Activated CD8-positive, alpha-beta memory T cell treated with anti-CD3 and anti-CD28 coated beads, Interleukin-2, amount 50 U/mL, for 1 hour (primary cell): ENCODE measurements at regions not wholly inside any gene's neighbourhood (a gene's known extent, or its start where the extent isn't known, plus 50 kb on each side); places are given as distances from the start of the nearest gene placed in this dataset.

Experiments
- DNase-seq: peaks from one replicate; pipeline ENCODE4 v3.0.0-alpha.2; 2020; ENCODE audit errors: extremely low read depth

GRCh38 chr9:31612336-31613030 is 772.0 kb upstream of the ACO1 start:
- no peak for DNase-seq

- no peak for DNase-seq
These were observed 768.5 kb upstream of the ACO1 start for GRCh38 chr9:31615966-31616365.

- no peak for DNase-seq
These were observed 760.9 kb upstream of the ACO1 start for GRCh38 chr9:31623511-31623910.

- DNase-seq: no peak
These were observed 755.2 kb upstream of the ACO1 start for GRCh38 chr9:31629292-31629691.

- no peak for DNase-seq
These were observed 747.2 kb upstream of the ACO1 start for GRCh38 chr9:31637265-31637664.

- no peak for DNase-seq
These were observed 746.6 kb upstream of the ACO1 start for GRCh38 chr9:31637861-31638260.

- DNase-seq: no peak
These were observed 745.0 kb upstream of the ACO1 start for GRCh38 chr9:31639451-31639850.

- no peak for DNase-seq
These were observed 715.1 kb upstream of the ACO1 start for GRCh38 chr9:31669311-31669710.

GRCh38 chr9:31671011-31671410 is 713.4 kb upstream of the ACO1 start:
- no peak for DNase-seq

- no peak for DNase-seq
These were observed 710.2 kb upstream of the ACO1 start for GRCh38 chr9:31674264-31674663.

GRCh38 chr9:31677415-31677814 is 707.0 kb upstream of the ACO1 start:
- no peak for DNase-seq

GRCh38 chr9:31677877-31678276 is 706.6 kb upstream of the ACO1 start:
- DNase-seq: no peak

- DNase-seq: no peak
These were observed 701.3 kb upstream of the ACO1 start for GRCh38 chr9:31683116-31683515.

GRCh38 chr9:31697956-31698355 is 686.5 kb upstream of the ACO1 start:
- no peak for DNase-seq

- no peak for DNase-seq
These were observed 684.6 kb upstream of the ACO1 start for GRCh38 chr9:31699836-31700235.

- DNase-seq: no peak
These were observed 684.0 kb upstream of the ACO1 start for GRCh38 chr9:31700252-31701045.

- no peak for DNase-seq
These were observed 681.5 kb upstream of the ACO1 start for GRCh38 chr9:31702957-31703356.

GRCh38 chr9:31715250-31715649 is 669.2 kb upstream of the ACO1 start:
- no peak for DNase-seq

GRCh38 chr9:31719262-31719661 is 665.2 kb upstream of the ACO1 start:
- no peak for DNase-seq

GRCh38 chr9:31730398-31730797 is 654.0 kb upstream of the ACO1 start:
- DNase-seq: no peak

GRCh38 chr9:31733166-31733565 is 651.3 kb upstream of the ACO1 start:
- DNase-seq: no peak

GRCh38 chr9:31736581-31737179 is 647.8 kb upstream of the ACO1 start:
- DNase-seq: no peak

- no peak for DNase-seq
These were observed 643.7 kb upstream of the ACO1 start for GRCh38 chr9:31740705-31741104.
